ENCODE measurements at regions not wholly inside any gene's neighbourhood (a gene's known extent, or its start where the extent isn't known, plus 50 kb on each side); places are given as distances from the start of the nearest gene placed in this dataset.

DNA sequence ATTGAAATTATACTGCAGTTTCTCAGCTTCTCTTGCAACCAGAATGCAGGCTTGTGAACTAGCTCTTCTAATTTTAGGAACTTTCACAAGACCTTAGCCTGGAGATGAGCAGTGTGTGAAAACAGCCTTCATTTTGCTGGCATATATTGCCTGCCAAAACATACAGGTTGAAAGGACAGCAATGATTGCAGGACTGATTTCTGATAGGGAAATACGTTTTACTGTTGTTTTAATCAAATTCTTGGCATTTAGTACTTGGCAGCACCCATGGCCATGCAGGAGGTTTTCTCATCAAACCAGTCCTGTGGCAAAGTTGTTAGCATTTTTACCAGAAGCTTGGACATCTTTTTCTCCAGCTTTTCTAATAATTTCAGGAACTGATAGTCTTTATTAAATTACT, 91.9 kb upstream of the MUCL1 start:
- DNase-seq (ENCODE audit: low spot score), result no peak
- no peak for TF ChIP-seq CTCF (IDR thresholded peaks at IDR 0.05; ENCODE audit: extremely low read depth, missing control alignments)

GRCh38 chr12:54759751-54760150, 94.6 kb upstream of the MUCL1 start:
- DNase-seq (ENCODE audit: low spot score), result peak; percentile 12
- TF ChIP-seq CTCF (IDR thresholded peaks at IDR 0.05; ENCODE audit: extremely low read depth, missing control alignments), result no peak

- DNase-seq (ENCODE audit: low spot score), result no peak
- TF ChIP-seq CTCF (IDR thresholded peaks at IDR 0.05; ENCODE audit: extremely low read depth, missing control alignments), result no peak
These were observed 102.8 kb upstream of the MUCL1 start for GRCh38 chr12:54751493-54751892.

DNA sequence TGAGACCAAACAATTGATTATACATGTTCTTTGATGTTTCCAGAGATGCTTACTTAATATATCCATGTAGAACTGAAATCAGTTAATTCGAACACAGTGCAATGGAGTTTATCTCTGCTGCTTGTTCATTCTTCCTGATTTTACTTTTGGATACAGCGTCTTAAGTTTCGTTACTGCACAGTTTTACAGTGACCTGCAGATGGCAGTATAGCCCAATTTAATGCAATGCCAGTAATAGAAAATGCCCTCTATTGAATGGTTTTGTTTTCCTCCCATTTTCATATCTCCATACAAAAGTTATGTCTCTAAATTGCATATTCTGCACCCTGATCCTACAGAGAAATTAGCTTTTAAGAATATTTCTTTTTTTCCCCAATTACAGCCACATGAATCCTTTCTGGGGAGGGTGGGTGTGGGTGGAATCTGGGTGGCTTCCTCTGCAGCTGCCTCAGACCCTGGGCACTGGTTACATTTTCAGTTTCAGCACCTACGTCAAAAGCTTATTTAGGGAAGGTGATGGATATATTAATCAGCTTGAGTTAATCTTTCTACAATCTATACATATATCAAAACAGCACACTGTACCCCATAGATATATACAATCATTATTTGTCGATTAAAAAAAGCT, 101.1 kb upstream of the DCD start:
- peak; percentile 54 for DNase-seq (ENCODE audit: low spot score)
- peak; percentile 50 for TF ChIP-seq CTCF (IDR thresholded peaks at IDR 0.05; ENCODE audit: extremely low read depth, missing control alignments)

GRCh38 chr12:54744590-54744989, 96.4 kb upstream of the DCD start:
- TF ChIP-seq CTCF (IDR thresholded peaks at IDR 0.05; ENCODE audit: extremely low read depth, missing control alignments), result no peak
- no peak for DNase-seq (ENCODE audit: low spot score)

- no peak for DNase-seq (ENCODE audit: low spot score)
- TF ChIP-seq CTCF (IDR thresholded peaks at IDR 0.05; ENCODE audit: extremely low read depth, missing control alignments), result no peak
These were observed 92.7 kb upstream of the DCD start for GRCh38 chr12:54740882-54741281.

DNA sequence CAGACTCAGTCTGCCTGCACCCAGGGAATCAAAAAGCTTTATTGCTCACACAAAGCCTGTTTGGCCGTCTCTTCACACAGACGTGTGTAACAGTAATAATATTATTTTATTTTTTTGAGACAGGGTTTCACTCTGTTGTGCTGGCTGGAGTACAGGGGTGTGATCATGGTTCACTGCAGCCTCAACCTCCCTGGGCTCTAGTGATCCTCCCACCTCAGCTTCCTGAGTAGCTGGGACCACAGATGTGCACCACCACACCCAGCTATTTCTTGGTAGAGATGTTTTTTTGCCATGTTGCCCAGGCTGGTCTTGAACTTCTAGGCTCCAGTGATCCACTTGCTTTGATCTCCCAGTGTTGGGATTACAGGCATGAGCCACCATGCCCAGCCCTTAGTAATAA, 88.4 kb upstream of the DCD start:
- TF ChIP-seq CTCF (IDR thresholded peaks at IDR 0.05; ENCODE audit: extremely low read depth, missing control alignments), result no peak
- no peak for DNase-seq (ENCODE audit: low spot score)

Measured in GM20000 (cell line).